Activated CD4-positive, alpha-beta memory T cell treated with anti-CD3 and anti-CD28 coated beads for 36 hours (primary cell): ENCODE measurements at regions not wholly inside any gene's neighbourhood (a gene's known extent, or its start where the extent isn't known, plus 50 kb on each side); places are given as distances from the start of the nearest gene placed in this dataset.

Experiments used
- CTCF ChIA-PET: fragments of 350-600 bp; sonication (Branson Sonifier 250); formaldehyde crosslinking; loops from one replicate; lab custom pipeline; 2021; ENCODE audit warnings: antibody characterized with exemption, inconsistent platforms; lab: Charles Lee
- POLR2A ChIA-PET: fragments of 350-600 bp; sonication (Branson Sonifier 250); formaldehyde crosslinking; loops from one replicate; lab custom pipeline; 2021; ENCODE audit warnings: antibody characterized with exemption; lab: Charles Lee
- DNase-seq: peaks from one replicate; pipeline ENCODE4 v3.0.0-alpha.2; 2020
- H3K27ac Mint-ChIP-seq: one replicate; pipeline ENCODE4 v1.8.0; 2021; ENCODE audit warnings: mixed read lengths
- H3K27me3 Mint-ChIP-seq: one replicate; pipeline ENCODE4 v1.8.0; 2021; ENCODE audit warnings: mixed read lengths
- H3K36me3 Mint-ChIP-seq: one replicate; pipeline ENCODE4 v1.8.0; 2021; ENCODE audit warnings: mixed read lengths
- H3K4me1 Mint-ChIP-seq: one replicate; pipeline ENCODE4 v1.8.0; 2021; ENCODE audit warnings: low read depth, mixed read lengths
- H3K4me3 Mint-ChIP-seq: one replicate; pipeline ENCODE4 v1.8.0; 2021; ENCODE audit warnings: mild to moderate bottlenecking, mixed read lengths
- H3K9me3 Mint-ChIP-seq: one replicate; pipeline ENCODE4 v1.8.0; 2021; ENCODE audit warnings: mixed read lengths
- intact Hi-C: fragments of 100-400 bp; cut with micrococcal nuclease; formaldehyde crosslinking; loops from one replicate; pipeline ENCODE4 v1.15.1; 2023

DNA sequence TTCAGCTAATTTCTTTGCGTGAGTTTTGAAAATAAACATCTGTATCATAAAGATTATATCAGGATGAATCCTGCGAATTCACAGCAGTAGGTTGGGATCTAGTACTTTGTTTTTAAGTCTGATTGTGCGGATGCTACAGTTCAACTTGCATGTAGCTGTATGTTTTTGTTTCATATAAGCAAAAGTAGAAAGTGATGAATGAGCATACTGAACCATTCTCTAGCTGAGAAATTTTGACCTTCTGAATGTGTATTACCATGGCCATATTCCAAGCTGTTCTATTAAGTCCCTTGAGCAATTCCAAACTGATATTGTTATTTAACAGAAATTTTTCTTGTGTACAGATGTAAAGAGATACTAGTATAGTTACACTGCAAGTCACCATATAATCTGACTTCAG lies 358.8 kb upstream of the MEOX2 start:
- no peak overlapping the region for H3K4me3 Mint-ChIP-seq
- no peaks in the 10 kb centered on the region for H3K9me3 Mint-ChIP-seq
- POLR2A ChIA-PET, result no interaction called here
- CTCF ChIA-PET, result no interaction called here
- no peak for DNase-seq
- intact Hi-C loops, result no loop called here
- no peak overlapping the region for H3K27ac Mint-ChIP-seq
- H3K36me3 Mint-ChIP-seq, result no peaks in the 10 kb centered on the region
- H3K27me3 Mint-ChIP-seq, result no peaks in the 10 kb centered on the region
- H3K4me1 Mint-ChIP-seq, result no peaks in the 10 kb centered on the region

DNA sequence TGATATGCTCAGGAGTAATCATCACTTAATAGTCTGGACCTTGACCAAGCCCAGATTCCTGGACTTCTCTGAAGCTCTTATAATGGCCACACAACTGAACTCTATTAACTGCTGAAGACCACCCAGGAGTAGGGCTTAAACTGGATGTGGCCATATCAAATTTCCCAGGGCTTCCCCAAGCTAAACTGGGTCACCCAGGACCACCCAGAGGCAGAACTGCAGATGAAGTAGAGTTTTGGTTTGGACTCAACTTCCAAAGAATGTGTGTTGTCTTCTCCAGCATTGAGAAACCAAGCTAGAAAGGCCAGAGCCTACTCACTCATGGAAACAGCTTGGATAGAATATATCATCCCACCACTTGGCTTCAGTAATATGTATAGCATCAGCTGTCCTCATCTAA lies 358.2 kb upstream of the MEOX2 start:
- no peaks in the 10 kb centered on the region for H3K4me1 Mint-ChIP-seq
- ChIA-PET POLR2A (no interaction called here), CTCF (interaction anchor here (0.6 kb wide), 1 partner anchor 714 kb away, joined by 3 read pairs; no protein-coding TSS in a partner anchor)
- no peaks in the 10 kb centered on the region for H3K36me3 Mint-ChIP-seq
- H3K4me3 Mint-ChIP-seq, result no peak overlapping the region
- no peaks in the 10 kb centered on the region for H3K27me3 Mint-ChIP-seq
- DNase-seq, result no peak
- no peaks in the 10 kb centered on the region for H3K9me3 Mint-ChIP-seq
- no peak overlapping the region for H3K27ac Mint-ChIP-seq
- intact Hi-C loops, result no loop called here

DNA sequence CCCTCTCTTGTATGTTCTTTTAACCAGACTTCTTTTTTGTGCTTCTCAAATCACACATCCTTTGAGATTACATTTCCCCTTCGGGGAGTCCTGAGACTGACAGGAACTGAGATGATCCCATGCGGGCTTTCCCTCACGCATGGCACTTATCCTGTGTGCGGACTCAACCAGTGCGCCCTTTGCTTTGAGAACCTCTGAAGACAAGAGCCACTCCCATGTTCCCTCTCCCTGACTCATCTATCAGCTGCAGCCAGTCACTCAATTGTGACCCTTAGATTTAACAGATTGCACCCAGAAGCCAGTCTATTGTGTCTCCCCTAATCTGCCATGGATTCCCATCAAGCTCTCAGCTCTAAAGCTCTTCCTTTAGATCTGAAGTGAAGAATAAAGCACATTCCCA lies 353.9 kb upstream of the MEOX2 start:
- no peaks in the 10 kb centered on the region for H3K36me3 Mint-ChIP-seq
- H3K27ac Mint-ChIP-seq, result no peak overlapping the region
- no peaks in the 10 kb centered on the region for H3K9me3 Mint-ChIP-seq
- H3K4me3 Mint-ChIP-seq, result no peak overlapping the region
- intact Hi-C loops, result no loop called here
- POLR2A ChIA-PET, result no interaction called here
- no peaks in the 10 kb centered on the region for H3K4me1 Mint-ChIP-seq
- DNase-seq, result no peak
- no peaks in the 10 kb centered on the region for H3K27me3 Mint-ChIP-seq
- CTCF ChIA-PET, result no interaction called here

DNA sequence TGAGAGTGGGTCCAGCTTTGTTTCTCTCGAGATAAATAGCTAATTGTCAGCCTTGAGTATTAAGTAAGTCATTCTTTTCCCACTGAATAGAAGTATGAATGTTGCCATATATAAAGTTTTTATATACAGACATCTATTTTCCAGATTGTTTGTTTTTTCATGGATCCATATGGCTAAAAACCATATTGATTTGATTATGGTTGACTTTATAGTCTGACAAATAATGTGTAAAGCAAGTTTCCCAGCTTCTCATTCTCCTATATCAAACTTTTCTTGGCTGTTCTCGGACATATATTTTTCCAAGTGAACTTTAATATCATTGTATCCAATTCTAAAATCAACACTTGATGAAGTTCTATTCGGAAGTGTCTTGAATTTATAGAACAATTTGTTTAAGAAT lies 352.4 kb upstream of the MEOX2 start:
- no peak for DNase-seq
- Mint-ChIP-seq H3K4me1 (no peaks in the 10 kb centered on the region), H3K27ac (no peak overlapping the region), H3K4me3 (no peak overlapping the region), H3K27me3 (no peaks in the 10 kb centered on the region), H3K9me3 (no peaks in the 10 kb centered on the region), H3K36me3 (no peaks in the 10 kb centered on the region)
- intact Hi-C loops, result no loop called here
- ChIA-PET POLR2A (no interaction called here), CTCF (no interaction called here)

DNA sequence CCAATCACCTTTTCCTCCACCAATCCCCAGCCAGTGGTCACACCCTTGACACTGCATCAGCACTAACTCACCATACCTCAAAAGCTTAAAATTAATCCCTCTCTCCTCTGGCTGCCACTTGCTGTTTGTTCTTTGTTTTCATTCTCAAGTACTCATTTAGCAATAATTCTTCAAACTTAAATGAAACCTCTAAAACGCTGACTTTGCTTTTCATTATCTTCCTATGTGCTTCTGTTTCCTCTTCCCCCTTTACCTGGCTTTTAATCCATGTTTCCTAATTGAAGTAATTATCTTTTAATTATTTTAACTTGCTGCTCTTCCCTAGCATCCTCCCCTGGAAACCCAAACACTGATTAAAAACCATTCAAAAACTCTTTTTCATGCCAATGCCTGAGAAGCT lies 348.9 kb upstream of the MEOX2 start:
- DNase-seq, result no peak
- ChIA-PET POLR2A (no interaction called here), CTCF (no interaction called here)
- intact Hi-C loops, result no loop called here
- Mint-ChIP-seq H3K9me3 (no peaks in the 10 kb centered on the region), H3K4me1 (no peaks in the 10 kb centered on the region), H3K27ac (no peak overlapping the region), H3K36me3 (no peaks in the 10 kb centered on the region), H3K27me3 (no peaks in the 10 kb centered on the region), H3K4me3 (no peak overlapping the region)

DNA sequence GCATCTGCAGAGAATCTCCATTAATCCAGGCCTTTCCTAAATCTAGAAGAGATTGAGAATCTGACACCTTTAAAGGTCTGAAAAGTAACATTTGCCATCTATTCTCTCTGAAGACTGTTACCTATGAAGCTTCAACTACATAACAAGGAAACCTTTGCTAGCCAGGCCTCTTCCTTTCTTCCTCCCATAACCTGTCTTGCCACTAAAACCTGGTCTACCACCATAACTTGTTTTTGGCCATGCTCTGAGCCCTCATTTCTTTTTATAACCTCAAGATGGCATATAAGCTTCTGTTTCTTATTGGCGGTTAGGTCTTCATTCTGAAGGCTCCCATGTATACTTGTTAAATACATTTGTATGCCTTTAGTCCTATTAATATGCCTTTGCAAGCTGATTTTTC lies 348.4 kb upstream of the MEOX2 start:
- H3K9me3 Mint-ChIP-seq, result no peaks in the 10 kb centered on the region
- CTCF ChIA-PET, result no interaction called here
- H3K27ac Mint-ChIP-seq, result no peak overlapping the region
- no peak for DNase-seq
- H3K36me3 Mint-ChIP-seq, result no peaks in the 10 kb centered on the region
- intact Hi-C loops, result no loop called here
- POLR2A ChIA-PET, result no interaction called here
- H3K4me1 Mint-ChIP-seq, result no peaks in the 10 kb centered on the region
- no peak overlapping the region for H3K4me3 Mint-ChIP-seq
- H3K27me3 Mint-ChIP-seq, result no peaks in the 10 kb centered on the region

DNA sequence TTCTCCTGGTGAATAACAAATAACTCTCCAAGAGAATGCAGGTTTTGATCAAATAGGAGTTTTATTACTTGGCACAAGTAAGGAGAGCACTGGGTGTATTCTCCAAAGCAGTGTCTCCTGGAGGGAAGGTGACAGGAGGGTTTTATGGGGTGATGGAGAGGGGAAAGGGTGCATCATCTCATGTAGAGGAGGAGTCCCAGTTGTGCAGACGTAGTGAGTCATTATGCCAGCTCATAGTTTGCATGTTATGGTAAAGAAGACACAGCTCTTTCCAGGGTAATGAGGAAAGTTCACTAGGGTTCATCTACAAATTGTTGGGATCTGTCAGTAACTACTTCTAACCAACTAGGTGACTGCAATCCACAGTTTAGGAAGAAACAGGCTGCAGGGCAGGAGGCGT lies 347.9 kb upstream of the MEOX2 start:
- ChIA-PET POLR2A (no interaction called here), CTCF (no interaction called here)
- DNase-seq, result no peak
- Mint-ChIP-seq H3K27ac (no peak overlapping the region), H3K4me1 (no peaks in the 10 kb centered on the region), H3K4me3 (no peak overlapping the region), H3K27me3 (no peaks in the 10 kb centered on the region), H3K9me3 (no peaks in the 10 kb centered on the region), H3K36me3 (no peaks in the 10 kb centered on the region)
- intact Hi-C loops, result no loop called here

DNA sequence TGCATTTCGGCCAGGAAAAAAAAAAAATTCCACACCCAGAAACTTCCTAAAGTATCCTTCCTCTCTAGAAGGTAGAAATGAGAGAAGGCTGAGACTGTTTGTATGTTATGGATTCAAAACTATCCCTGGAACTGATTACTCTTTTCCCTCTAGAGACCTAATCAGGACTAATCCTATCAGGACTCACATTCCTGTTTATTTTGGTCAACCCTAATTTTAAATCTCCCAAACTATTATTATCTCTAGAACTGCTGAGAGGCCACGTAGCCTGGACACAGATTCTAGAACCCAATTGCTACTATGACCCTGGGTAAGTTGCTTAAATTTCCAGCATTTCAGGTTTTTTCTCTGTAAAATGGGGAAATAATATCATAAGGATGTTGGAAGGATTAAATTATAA lies 346.8 kb upstream of the MEOX2 start:
- H3K4me1 Mint-ChIP-seq, result no peaks in the 10 kb centered on the region
- intact Hi-C loops, result no loop called here
- H3K4me3 Mint-ChIP-seq, result no peak overlapping the region
- H3K27ac Mint-ChIP-seq, result no peak overlapping the region
- ChIA-PET CTCF (no interaction called here), POLR2A (no interaction called here)
- no peaks in the 10 kb centered on the region for H3K9me3 Mint-ChIP-seq
- H3K36me3 Mint-ChIP-seq, result no peaks in the 10 kb centered on the region
- H3K27me3 Mint-ChIP-seq, result no peaks in the 10 kb centered on the region
- DNase-seq, result no peak

DNA sequence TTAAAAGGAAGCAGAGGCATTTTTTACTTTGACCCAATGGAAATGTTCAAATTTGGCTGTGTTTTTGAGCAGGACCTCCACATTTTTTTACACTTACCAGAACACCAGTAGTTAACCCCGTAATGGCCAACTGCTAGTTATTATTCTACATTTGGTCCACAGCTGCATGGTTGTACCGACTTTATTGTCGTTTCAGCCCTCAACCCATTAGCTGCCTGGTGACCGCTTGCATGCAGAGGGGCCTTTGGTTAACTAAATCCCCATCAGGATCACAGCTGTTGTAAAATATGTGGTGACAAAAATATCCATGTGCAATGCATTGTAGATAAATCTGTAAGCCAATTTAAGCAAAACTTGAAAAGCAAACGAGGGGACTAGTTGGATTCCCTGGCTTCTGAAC lies 342.2 kb upstream of the MEOX2 start:
- POLR2A ChIA-PET, result no interaction called here
- no peaks in the 10 kb centered on the region for H3K27me3 Mint-ChIP-seq
- H3K4me3 Mint-ChIP-seq, result no peak overlapping the region

DNA sequence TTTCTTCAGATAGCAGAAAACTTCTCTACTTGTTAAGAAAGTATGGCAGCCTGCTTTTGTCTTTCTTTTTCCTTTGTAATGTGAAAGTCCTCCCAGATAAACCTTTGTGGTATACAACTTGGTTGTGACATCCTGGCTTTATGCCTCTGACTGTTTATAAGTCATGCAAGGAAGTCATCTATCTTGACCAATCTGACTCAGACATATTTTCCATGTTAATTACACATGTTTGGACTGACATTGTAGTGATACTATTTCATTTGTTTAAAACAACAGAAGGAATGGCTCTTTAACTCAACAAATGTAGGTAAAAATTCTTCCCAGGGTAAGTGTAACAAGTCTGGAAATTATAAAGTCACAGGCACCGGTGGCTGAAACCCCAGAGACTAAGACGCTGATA lies 341.6 kb upstream of the MEOX2 start:
- no peaks in the 10 kb centered on the region for H3K4me1 Mint-ChIP-seq
- H3K27me3 Mint-ChIP-seq, result no peaks in the 10 kb centered on the region
- H3K4me3 Mint-ChIP-seq, result no peak overlapping the region
- intact Hi-C loops, result no loop called here
- no peak overlapping the region for H3K27ac Mint-ChIP-seq
- H3K36me3 Mint-ChIP-seq, result no peaks in the 10 kb centered on the region
- no peak for DNase-seq
- ChIA-PET POLR2A (no interaction called here), CTCF (no interaction called here)
- H3K9me3 Mint-ChIP-seq, result no peaks in the 10 kb centered on the region

More for the DNA sequence above, 342.2 kb upstream of the MEOX2 start:
- no peaks in the 10 kb centered on the region for H3K36me3 Mint-ChIP-seq
- H3K4me1 Mint-ChIP-seq, result no peaks in the 10 kb centered on the region
- CTCF ChIA-PET, result no interaction called here
- no peak for DNase-seq
- intact Hi-C loops, result no loop called here
- no peaks in the 10 kb centered on the region for H3K9me3 Mint-ChIP-seq
- H3K27ac Mint-ChIP-seq, result no peak overlapping the region

DNA sequence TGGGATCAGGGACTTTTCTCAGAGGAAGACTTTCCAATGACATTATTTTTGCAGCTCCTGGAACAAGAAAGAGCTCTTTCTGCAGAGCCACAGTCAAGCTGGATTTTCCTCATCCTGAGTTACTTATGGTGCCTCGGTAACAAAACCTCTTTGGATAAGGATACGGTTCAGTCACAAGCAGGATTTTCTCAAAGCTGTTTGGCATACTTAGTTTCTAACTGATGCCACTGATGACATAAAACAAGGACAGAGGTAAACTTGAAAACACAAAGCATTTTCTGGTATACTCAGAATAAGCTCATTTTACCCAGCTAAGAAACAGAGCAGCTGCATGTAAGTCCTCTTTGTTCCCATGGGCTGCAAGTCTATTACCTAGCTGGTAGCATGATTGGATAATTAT lies 340.9 kb upstream of the MEOX2 start:
- no peak overlapping the region for H3K27ac Mint-ChIP-seq
- no peak overlapping the region for H3K4me3 Mint-ChIP-seq
- intact Hi-C loops, result no loop called here
- ChIA-PET POLR2A (no interaction called here), CTCF (no interaction called here)
- no peak for DNase-seq
- H3K4me1 Mint-ChIP-seq, result no peaks in the 10 kb centered on the region
- H3K9me3 Mint-ChIP-seq, result no peaks in the 10 kb centered on the region
- H3K27me3 Mint-ChIP-seq, result no peaks in the 10 kb centered on the region
- no peaks in the 10 kb centered on the region for H3K36me3 Mint-ChIP-seq

DNA sequence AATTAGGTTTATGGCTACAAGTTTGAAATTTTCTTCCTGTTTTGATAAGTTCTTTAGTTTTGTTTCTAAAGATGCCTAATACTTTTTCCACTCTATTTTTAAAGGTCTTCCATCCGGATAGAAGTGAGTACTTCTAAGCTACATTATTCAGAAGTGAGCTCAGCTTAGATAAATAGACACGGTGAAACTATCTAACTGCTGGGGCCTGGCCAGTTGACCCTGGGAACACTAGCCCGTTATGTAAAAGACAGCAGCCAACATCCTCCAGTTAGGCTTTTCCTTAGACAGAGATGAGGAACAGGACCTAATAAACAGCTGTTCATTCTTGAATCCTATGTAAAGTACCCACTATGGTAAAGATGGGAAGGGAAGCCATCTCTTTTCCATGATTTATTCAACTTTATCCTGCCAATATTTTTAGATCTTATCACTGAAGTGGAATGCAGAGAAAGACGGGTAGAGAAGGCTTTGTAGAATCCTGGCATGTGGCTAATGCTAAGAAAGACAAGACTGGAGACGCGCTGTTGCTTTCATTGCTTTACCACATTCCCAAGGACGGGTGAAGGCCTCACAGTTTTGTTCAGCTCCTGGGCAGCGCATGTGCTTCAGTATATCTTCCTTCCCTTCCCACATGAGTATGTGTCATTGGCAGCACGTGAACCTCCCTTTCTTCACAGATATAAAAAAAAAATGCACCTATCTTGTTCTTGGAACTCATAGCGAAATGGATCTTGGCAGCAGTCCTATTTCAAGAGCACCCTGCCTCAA lies 340.0 kb upstream of the MEOX2 start:
- Mint-ChIP-seq H3K9me3 (no peaks in the 10 kb centered on the region), H3K27ac (no peak overlapping the region), H3K36me3 (no peaks in the 10 kb centered on the region), H3K4me1 (no peaks in the 10 kb centered on the region), H3K4me3 (no peak overlapping the region), H3K27me3 (no peaks in the 10 kb centered on the region)
- intact Hi-C loops, result no loop called here
- ChIA-PET POLR2A (no interaction called here), CTCF (no interaction called here)
- no peak for DNase-seq

DNA sequence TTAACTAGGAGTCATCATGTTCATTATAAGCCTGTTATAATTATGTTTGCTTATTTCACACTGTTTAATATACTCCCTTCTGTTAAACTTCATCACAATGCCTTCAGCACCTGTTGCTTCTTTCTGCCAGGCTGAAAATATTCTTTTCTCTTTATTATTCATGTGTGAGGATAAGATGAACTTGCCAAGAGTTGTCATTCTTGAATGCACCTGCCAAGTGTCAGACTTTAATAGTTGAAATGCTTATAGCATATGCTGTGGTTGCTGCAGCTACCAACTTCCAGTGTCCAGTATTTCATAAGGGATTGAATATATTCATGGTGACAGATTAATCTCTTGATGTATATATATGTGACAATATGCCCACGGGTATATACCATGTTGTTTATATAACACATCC lies 339.2 kb upstream of the MEOX2 start:
- intact Hi-C loops, result no loop called here
- H3K9me3 Mint-ChIP-seq, result no peaks in the 10 kb centered on the region
- DNase-seq, result no peak
- no peaks in the 10 kb centered on the region for H3K36me3 Mint-ChIP-seq
- POLR2A ChIA-PET, result no interaction called here
- no peak overlapping the region for H3K4me3 Mint-ChIP-seq
- no peak overlapping the region for H3K27ac Mint-ChIP-seq
- no peaks in the 10 kb centered on the region for H3K27me3 Mint-ChIP-seq
- H3K4me1 Mint-ChIP-seq, result no peaks in the 10 kb centered on the region
- CTCF ChIA-PET, result no interaction called here
